ENCODE measurements at regions not wholly inside any gene's neighbourhood (a gene's known extent, or its start where the extent isn't known, plus 50 kb on each side); places are given as distances from the start of the nearest gene placed in this dataset.

DNA sequence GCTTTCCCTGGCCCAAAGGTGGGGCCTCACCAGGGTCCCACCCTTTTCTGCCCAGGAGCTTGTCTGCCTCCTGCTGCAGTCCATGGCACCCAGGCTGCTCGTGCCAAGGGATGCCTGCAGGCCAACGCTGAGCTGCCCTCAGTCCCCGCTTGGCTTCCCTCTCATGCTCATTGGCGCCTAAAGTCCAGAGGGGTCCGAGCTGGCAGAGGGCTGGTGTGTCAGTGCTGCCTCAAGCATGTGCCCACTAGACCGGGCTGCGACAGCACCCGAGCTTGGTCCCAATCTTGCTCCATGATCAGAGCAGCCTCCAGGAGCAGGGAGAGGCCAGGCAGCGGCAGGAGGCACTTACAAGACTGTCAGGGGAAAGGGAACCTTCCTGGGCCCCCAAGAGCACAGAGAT, 287.0 kb downstream of the ICOS start:
- no peaks in the 10 kb centered on the region for H3K9me2 ChIP-seq (ENCODE audit: insufficient read depth, low read length)
- H3K27ac ChIP-seq (ENCODE audit: low read depth, low read length, poor library complexity, severe bottlenecking): no peak overlapping the region
- H2AFZ ChIP-seq (ENCODE audit: low read length): no peak overlapping the region

DNA sequence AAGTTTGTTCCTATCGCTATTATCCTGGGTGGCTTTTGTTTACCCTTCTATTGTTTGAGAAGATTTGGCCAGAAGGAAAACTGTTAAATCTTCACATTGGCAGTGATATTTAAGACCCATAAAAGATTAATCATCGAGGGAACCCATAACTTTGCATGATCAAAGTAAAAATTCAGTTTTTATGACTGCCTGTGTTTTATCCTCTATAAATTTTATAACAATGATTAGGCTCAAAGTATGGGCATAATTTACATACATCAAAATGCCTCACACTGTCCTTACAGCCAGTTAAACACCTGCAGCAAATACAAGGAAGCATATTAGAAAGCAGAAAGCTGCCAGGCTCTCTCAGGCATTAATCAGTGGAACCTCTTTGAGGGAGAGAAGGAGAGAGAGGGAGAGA, 289.1 kb downstream of the ICOS start:
- Histone ChIP-seq H3K4me3 (ENCODE audit: low read depth, low read length, poor library complexity, severe bottlenecking) (no peak overlapping the region), H3K9me2 (ENCODE audit: insufficient read depth, low read length) (no peaks in the 10 kb centered on the region), H2AFZ (ENCODE audit: low read length) (no peak overlapping the region), H3K4me1 (ENCODE audit: insufficient read depth, low read length, poor library complexity, severe bottlenecking) (no peaks in the 10 kb centered on the region), H3K9me3 (ENCODE audit: low read length) (no peaks in the 10 kb centered on the region), H3K27ac (ENCODE audit: low read depth, low read length, poor library complexity, severe bottlenecking) (no peak overlapping the region), H3K79me2 (ENCODE audit: insufficient read depth, low read depth, low read length) (no peaks in the 10 kb centered on the region), H4K20me1 (ENCODE audit: insufficient read depth, low read length) (no peaks in the 10 kb centered on the region), H3K36me3 (ENCODE audit: insufficient read depth, low read length) (no peaks in the 10 kb centered on the region), H3K4me2 (ENCODE audit: low read length) (no peak overlapping the region)
- POLR2A ChIA-PET: interaction anchor here (0.6 kb wide), 1 partner anchor 1061 kb away, joined by 4 read pairs; no protein-coding TSS in a partner anchor
- DNase-seq (ENCODE audit: low spot score): no peak
- intact Hi-C loops (cut with micrococcal nuclease; ENCODE audit: unreplicated experiment): no loop called here
- BruUV-seq (replicated peaks): no TSS peak
- TF ChIP-seq, protein P1, sequence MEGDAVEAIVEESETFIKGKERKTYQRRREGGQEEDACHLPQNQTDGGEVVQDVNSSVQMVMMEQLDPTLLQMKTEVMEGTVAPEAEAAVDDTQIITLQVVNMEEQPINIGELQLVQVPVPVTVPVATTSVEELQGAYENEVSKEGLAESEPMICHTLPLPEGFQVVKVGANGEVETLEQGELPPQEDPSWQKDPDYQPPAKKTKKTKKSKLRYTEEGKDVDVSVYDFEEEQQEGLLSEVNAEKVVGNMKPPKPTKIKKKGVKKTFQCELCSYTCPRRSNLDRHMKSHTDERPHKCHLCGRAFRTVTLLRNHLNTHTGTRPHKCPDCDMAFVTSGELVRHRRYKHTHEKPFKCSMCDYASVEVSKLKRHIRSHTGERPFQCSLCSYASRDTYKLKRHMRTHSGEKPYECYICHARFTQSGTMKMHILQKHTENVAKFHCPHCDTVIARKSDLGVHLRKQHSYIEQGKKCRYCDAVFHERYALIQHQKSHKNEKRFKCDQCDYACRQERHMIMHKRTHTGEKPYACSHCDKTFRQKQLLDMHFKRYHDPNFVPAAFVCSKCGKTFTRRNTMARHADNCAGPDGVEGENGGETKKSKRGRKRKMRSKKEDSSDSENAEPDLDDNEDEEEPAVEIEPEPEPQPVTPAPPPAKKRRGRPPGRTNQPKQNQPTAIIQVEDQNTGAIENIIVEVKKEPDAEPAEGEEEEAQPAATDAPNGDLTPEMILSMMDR (conservative IDR thresholded peaks at IDR 0.05; ENCODE audit: low read length): no peak
- no peak for TF ChIP-seq EZH2phosphoT487 (IDR thresholded peaks at IDR 0.05; ENCODE audit: borderline replicate concordance, low read depth, low read length)
- CTCF ChIA-PET (ENCODE audit: unreplicated experiment): no interaction called here

More for the DNA sequence above, 287.0 kb downstream of the ICOS start:
- no peak overlapping the region for H3K4me3 ChIP-seq (ENCODE audit: low read depth, low read length, poor library complexity, severe bottlenecking)
- no peak overlapping the region for H3K4me2 ChIP-seq (ENCODE audit: low read length)
- CTCF ChIA-PET (ENCODE audit: unreplicated experiment): no interaction called here
- no peak for DNase-seq (ENCODE audit: low spot score)
- no TSS peak for BruUV-seq (replicated peaks)
- H3K9me3 ChIP-seq (ENCODE audit: low read length): no peaks in the 10 kb centered on the region
- no peaks in the 10 kb centered on the region for H3K79me2 ChIP-seq (ENCODE audit: insufficient read depth, low read depth, low read length)
- no peaks in the 10 kb centered on the region for H3K4me1 ChIP-seq (ENCODE audit: insufficient read depth, low read length, poor library complexity, severe bottlenecking)
- POLR2A ChIA-PET: interaction anchor here (0.6 kb wide), 1 partner anchor 247 kb away, joined by 3 read pairs; no protein-coding TSS in a partner anchor
- intact Hi-C loops (cut with micrococcal nuclease; ENCODE audit: unreplicated experiment): no loop called here
- H3K36me3 ChIP-seq (ENCODE audit: insufficient read depth, low read length): no peaks in the 10 kb centered on the region
- TF ChIP-seq, protein P1 (conservative IDR thresholded peaks at IDR 0.05; ENCODE audit: low read length): no peak
- TF ChIP-seq EZH2phosphoT487 (IDR thresholded peaks at IDR 0.05; ENCODE audit: borderline replicate concordance, low read depth, low read length): no peak
- H4K20me1 ChIP-seq (ENCODE audit: insufficient read depth, low read length): no peaks in the 10 kb centered on the region

DNA sequence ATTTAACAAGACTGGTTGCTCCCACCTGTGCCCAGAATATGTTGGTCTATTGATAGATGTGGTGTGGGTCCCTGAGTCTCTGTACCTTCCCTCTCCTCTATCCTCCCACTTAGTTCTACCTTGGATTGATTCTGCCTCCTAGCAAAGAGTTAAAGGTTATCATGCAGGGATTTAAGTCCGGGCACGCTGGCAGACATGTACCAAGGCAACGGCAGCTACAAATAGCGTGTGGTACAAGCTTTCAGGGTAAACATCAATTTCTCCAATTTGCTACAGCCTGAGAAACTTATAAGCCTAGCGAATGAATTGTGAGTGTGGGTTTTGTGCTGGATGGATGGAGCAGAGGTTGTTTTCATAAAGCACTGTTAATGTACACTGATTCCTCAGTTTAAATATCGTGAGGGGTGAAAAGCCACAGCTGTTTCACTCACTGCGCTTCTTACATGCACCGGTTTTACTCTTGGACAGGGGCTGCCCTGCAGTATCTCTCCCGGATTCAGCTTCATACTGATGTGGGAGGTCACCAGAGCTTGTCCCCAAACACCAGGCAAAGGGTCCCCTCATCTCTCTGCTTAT, 289.8 kb downstream of the ICOS start:
- Histone ChIP-seq H3K27ac (ENCODE audit: low read depth, low read length, poor library complexity, severe bottlenecking) (no peak overlapping the region), H2AFZ (ENCODE audit: low read length) (no peak overlapping the region), H3K36me3 (ENCODE audit: insufficient read depth, low read length) (no peaks in the 10 kb centered on the region), H4K20me1 (ENCODE audit: insufficient read depth, low read length) (no peaks in the 10 kb centered on the region), H3K4me2 (ENCODE audit: low read length) (no peak overlapping the region), H3K9me2 (ENCODE audit: insufficient read depth, low read length) (no peaks in the 10 kb centered on the region), H3K4me1 (ENCODE audit: insufficient read depth, low read length, poor library complexity, severe bottlenecking) (no peaks in the 10 kb centered on the region), H3K9me3 (ENCODE audit: low read length) (no peaks in the 10 kb centered on the region), H3K79me2 (ENCODE audit: insufficient read depth, low read depth, low read length) (no peaks in the 10 kb centered on the region), H3K4me3 (ENCODE audit: low read depth, low read length, poor library complexity, severe bottlenecking) (no peak overlapping the region)
- ChIA-PET CTCF (ENCODE audit: unreplicated experiment) (no interaction called here), POLR2A (interaction anchor here (0.6 kb wide), 1 partner anchor 22 kb away, joined by 3 read pairs; no protein-coding TSS in a partner anchor)
- no TSS peak for BruUV-seq (replicated peaks)
- intact Hi-C loops (cut with micrococcal nuclease; ENCODE audit: unreplicated experiment): no loop called here
- no peak for DNase-seq (ENCODE audit: low spot score)
- TF ChIP-seq EZH2phosphoT487 (IDR thresholded peaks at IDR 0.05; ENCODE audit: borderline replicate concordance, low read depth, low read length): no peak
- TF ChIP-seq, protein P1 (conservative IDR thresholded peaks at IDR 0.05; ENCODE audit: low read length): no peak
